Panc1 (cell line): ENCODE measurements at regions not wholly inside any gene's neighbourhood (a gene's known extent, or its start where the extent isn't known, plus 50 kb on each side); places are given as distances from the start of the nearest gene placed in this dataset.

Experiments
- CTCF ChIP-seq: fragments of 450-650 bp; IDR thresholded peaks from 2 replicates; pipeline ENCODE4 v1.5.1; 2017; ENCODE audit warnings: mild to moderate bottlenecking
- POLR2AphosphoS5 ChIP-seq: IDR thresholded peaks from 2 replicates; pipeline ENCODE4 v1.6.1; 2012; ENCODE audit warnings: mild to moderate bottlenecking, low read depth, low read length, moderate library complexity
- REST ChIP-seq, 2 experiments: IDR thresholded peaks; 2 replicates each; pipeline ENCODE4 v1.6.1; 2011 to 2012; ENCODE audit warnings: low read depth in 2 of 2, control low read depth in 1 of 2, low read length in 1 of 2, mild to moderate bottlenecking in 1 of 2, moderate library complexity in 1 of 2; ENCODE audit not compliant: insufficient read depth in 1 of 2

GRCh38 chr14:71662291-71662790, 269.9 kb upstream of the RGS6 start:
- TF ChIP-seq CTCF (no peak), POLR2AphosphoS5 (no peak), REST (IDR thresholded peaks at IDR 0.05; ENCODE audit: insufficient read depth in 1 of 2, low read depth in 2 of 2, low read length in 1 of 2) (no peak)
